HEK293 (cell line): ENCODE measurements at regions not wholly inside any gene's neighbourhood (a gene's known extent, or its start where the extent isn't known, plus 50 kb on each side); places are given as distances from the start of the nearest gene placed in this dataset.
"Not testable (repeated sequence)": the region's sequence is repeated elsewhere in the genome, so short reads cannot be mapped to it uniquely, and the experiment has no call there.

Experiments used
- TF ChIP-seq, protein P1 (sequence below): fragments of 450-650 bp; formaldehyde crosslinking; IDR thresholded peaks from 2 replicates; pipeline ENCODE4 v1.5.1; 2016; ENCODE audit warnings: missing biosample characterization, missing genetic modification characterization
- TF ChIP-seq, protein P2 (sequence below): fragments of 450-650 bp; formaldehyde crosslinking; IDR thresholded peaks from 2 replicates; pipeline ENCODE4 v1.5.1; 2016; ENCODE audit warnings: missing biosample characterization, missing genetic modification characterization

DNA sequence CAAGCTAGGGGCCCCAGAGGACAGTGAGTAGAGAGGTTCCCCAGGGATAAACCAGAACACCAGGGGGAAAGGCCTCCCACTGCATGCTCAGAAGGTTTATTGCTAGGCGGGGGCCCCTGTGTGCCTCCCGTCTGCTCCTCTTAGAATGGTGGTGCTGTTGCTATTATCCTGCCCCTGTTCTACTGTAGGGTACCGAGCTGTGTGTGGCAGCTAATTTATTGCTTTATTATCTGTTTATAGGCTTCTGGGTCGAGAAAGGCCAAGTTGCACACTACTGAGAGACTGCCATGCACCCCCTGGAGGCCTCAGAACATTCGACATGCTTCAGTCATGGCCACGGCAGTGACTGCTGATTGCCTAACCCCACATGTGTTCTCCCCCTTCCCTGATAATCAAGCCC lies 373.6 kb downstream of the ANAPC1 start:
- TF ChIP-seq, protein P1, sequence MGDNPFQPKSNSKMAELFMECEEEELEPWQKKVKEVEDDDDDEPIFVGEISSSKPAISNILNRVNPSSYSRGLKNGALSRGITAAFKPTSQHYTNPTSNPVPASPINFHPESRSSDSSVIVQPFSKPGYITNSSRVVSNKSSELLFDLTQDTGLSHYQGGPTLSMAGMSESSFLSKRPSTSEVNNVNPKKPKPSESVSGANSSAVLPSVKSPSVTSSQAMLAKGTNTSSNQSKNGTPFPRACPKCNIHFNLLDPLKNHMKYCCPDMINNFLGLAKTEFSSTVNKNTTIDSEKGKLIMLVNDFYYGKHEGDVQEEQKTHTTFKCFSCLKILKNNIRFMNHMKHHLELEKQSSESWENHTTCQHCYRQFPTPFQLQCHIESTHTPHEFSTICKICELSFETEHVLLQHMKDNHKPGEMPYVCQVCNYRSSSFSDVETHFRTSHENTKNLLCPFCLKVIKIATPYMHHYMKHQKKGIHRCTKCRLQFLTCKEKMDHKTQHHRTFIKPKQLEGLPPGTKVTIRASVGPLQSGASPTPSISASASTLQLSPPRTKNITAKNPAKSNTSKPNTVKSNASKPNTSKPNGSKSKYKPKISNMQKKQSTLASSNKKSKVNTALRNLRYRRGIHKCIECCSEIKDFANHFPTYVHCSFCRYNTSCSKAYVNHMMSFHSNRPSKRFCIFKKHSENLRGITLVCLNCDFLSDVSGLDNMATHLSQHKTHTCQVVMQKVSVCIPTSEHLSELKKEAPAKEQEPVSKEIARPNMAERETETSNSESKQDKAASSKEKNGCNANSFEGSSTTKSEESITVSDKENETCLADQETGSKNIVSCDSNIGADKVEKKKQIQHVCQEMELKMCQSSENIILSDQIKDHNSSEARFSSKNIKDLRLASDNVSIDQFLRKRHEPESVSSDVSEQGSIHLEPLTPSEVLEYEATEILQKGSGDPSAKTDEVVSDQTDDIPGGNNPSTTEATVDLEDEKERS (tag by site-specific recombination), result not testable (repeated sequence)
- TF ChIP-seq, protein P2, sequence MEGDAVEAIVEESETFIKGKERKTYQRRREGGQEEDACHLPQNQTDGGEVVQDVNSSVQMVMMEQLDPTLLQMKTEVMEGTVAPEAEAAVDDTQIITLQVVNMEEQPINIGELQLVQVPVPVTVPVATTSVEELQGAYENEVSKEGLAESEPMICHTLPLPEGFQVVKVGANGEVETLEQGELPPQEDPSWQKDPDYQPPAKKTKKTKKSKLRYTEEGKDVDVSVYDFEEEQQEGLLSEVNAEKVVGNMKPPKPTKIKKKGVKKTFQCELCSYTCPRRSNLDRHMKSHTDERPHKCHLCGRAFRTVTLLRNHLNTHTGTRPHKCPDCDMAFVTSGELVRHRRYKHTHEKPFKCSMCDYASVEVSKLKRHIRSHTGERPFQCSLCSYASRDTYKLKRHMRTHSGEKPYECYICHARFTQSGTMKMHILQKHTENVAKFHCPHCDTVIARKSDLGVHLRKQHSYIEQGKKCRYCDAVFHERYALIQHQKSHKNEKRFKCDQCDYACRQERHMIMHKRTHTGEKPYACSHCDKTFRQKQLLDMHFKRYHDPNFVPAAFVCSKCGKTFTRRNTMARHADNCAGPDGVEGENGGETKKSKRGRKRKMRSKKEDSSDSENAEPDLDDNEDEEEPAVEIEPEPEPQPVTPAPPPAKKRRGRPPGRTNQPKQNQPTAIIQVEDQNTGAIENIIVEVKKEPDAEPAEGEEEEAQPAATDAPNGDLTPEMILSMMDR (tag by site-specific recombination), result not testable (repeated sequence)
